ENCODE measurements at regions not wholly inside any gene's neighbourhood (a gene's known extent, or its start where the extent isn't known, plus 50 kb on each side); places are given as distances from the start of the nearest gene placed in this dataset.

DNA sequence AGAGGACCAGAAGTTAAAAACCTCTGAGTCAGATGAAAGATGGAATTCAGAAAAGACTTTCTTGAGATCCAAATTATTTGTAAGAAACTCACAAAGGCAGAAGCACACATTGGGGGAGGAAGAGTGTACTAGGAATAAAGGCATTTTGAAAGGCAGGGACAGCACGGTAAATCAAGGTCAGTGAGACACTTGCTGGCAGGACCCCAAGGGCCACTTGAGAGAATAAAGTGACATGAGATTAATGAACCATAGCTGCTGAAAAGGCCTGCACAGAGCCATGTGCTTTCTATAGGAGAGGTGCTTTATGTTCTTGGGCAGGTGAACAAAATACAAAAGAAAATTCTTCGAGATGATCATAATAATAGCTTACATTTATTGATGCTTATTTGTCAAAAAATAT is 929.9 kb upstream of the MBL2 start:
- TF ChIP-seq, protein P1, sequence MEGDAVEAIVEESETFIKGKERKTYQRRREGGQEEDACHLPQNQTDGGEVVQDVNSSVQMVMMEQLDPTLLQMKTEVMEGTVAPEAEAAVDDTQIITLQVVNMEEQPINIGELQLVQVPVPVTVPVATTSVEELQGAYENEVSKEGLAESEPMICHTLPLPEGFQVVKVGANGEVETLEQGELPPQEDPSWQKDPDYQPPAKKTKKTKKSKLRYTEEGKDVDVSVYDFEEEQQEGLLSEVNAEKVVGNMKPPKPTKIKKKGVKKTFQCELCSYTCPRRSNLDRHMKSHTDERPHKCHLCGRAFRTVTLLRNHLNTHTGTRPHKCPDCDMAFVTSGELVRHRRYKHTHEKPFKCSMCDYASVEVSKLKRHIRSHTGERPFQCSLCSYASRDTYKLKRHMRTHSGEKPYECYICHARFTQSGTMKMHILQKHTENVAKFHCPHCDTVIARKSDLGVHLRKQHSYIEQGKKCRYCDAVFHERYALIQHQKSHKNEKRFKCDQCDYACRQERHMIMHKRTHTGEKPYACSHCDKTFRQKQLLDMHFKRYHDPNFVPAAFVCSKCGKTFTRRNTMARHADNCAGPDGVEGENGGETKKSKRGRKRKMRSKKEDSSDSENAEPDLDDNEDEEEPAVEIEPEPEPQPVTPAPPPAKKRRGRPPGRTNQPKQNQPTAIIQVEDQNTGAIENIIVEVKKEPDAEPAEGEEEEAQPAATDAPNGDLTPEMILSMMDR (optimal IDR thresholded peaks at IDR 0.05 in 1 of 3, IDR thresholded peaks at IDR 0.05 in 1 of 3, conservative IDR thresholded peaks at IDR 0.05 in 1 of 3; ENCODE audit: extremely low read depth in 1 of 3, insufficient read depth in 2 of 3, low read length in 3 of 3) = no peak
- no peak for TF ChIP-seq EZH2 (IDR thresholded peaks at IDR 0.05; ENCODE audit: low read length)
